GM12878 (cell line): ENCODE measurements at regions not wholly inside any gene's neighbourhood (a gene's known extent, or its start where the extent isn't known, plus 50 kb on each side); places are given as distances from the start of the nearest gene placed in this dataset.

ENCODE experiments used
- ATAC-seq: fragments of 200-7000 bp; cut with Tn5 transposase; 3 replicates; pipeline ENCODE4 v1.9.1; 2020; ENCODE audit warnings: mild to moderate bottlenecking, moderate library complexity
- BruUV-seq: library from RNA; stranded (reverse); fragments of 400-500 nt; replicated peaks from 2 replicates; lab custom pipeline; 2021; lab: Mats Ljungman, UMichigan
- CTCF ChIA-PET: fragments of 300-600 bp; sonication (Branson Sonifier 250); formaldehyde crosslinking; extraction: SDS; loops from one replicate; lab custom pipeline; 2021; ENCODE audit warnings: inconsistent platforms; lab: Yijun Ruan, JAX
- POLR2A ChIA-PET: fragments of 350-600 bp; formaldehyde crosslinking; extraction: SDS; loops from one replicate; lab custom pipeline; 2021; ENCODE audit warnings: inconsistent platforms; lab: Charles Lee
- RAD21 ChIA-PET: fragments of 300-600 bp; sonication (Branson Sonifier 250); formaldehyde crosslinking; loops from one replicate; lab custom pipeline; 2023; ENCODE audit warnings: antibody characterized with exemption; ENCODE audit not compliant: unreplicated experiment; lab: Charles Lee
- SMC1A ChIA-PET: fragments of 300-600 bp; sonication (Branson Sonifier 250); formaldehyde crosslinking; loops from one replicate; lab custom pipeline; 2023; ENCODE audit not compliant: unreplicated experiment, uncharacterized antibody; lab: Charles Lee
- DNase-seq: peaks from one replicate; pipeline ENCODE4 v3.0.0-alpha.2; 2011; ENCODE audit warnings: low read depth, low spot score
- FAIRE-seq: peaks from 3 replicates; lab custom pipeline; 2011; peaks lifted over from hg19 to GRCh38; lab: Jason Lieb, UNC
- H2AFZ ChIP-seq: 2 replicates; pipeline ENCODE4 v1.6.0; 2011; ENCODE audit warnings: low read depth, low read length, control low read depth; ENCODE audit not compliant: control insufficient read depth
- H3K27ac ChIP-seq: 2 replicates; pipeline ENCODE4 v1.5.1; 2011; ENCODE audit warnings: control low read depth; ENCODE audit not compliant: control insufficient read depth, insufficient read depth
- H3K27me3 ChIP-seq, 2 experiments: replicated peaks in 1 of 2; 2 replicates each; pipeline versions ENCODE4 v1.6.0 to v1.6.1; 2011; ENCODE audit warnings: low read length in 1 of 2; ENCODE audit not compliant: control insufficient read depth in 2 of 2, insufficient read depth in 2 of 2
- H3K36me3 ChIP-seq, 2 experiments: 2 replicates each; pipeline ENCODE4 v1.5.1; 2011; ENCODE audit warnings: low read length in 1 of 2; ENCODE audit not compliant: control insufficient read depth in 2 of 2, insufficient read depth in 2 of 2
- H3K4me1 ChIP-seq: 2 replicates; pipeline ENCODE4 v1.6.1; 2011; ENCODE audit warnings: mild to moderate bottlenecking, low read length, moderate library complexity, mixed read lengths; ENCODE audit not compliant: control insufficient read depth, insufficient read depth
- H3K4me2 ChIP-seq: 2 replicates; pipeline ENCODE4 v1.6.0; 2011; ENCODE audit warnings: control low read depth; ENCODE audit not compliant: control insufficient read depth, insufficient read depth
- H3K4me3 ChIP-seq: fragments of 200-600 bp; sonication (generic); 2 replicates; pipeline ENCODE4 v1.5.1; 2016
- H3K79me2 ChIP-seq: 2 replicates; pipeline ENCODE4 v1.6.0; 2011; ENCODE audit warnings: low read length; ENCODE audit not compliant: control insufficient read depth, insufficient read depth
- H3K9ac ChIP-seq: 2 replicates; pipeline ENCODE4 v1.8.0; 2011; ENCODE audit warnings: low read length, control low read depth, mixed read lengths; ENCODE audit not compliant: control insufficient read depth, insufficient read depth
- H3K9me3 ChIP-seq: replicated peaks from 3 replicates; pipeline ENCODE4 v1.5.1; 2011; ENCODE audit warnings: mild to moderate bottlenecking, low read length; ENCODE audit not compliant: control insufficient read depth, insufficient read depth
- H4K20me1 ChIP-seq: 2 replicates; pipeline ENCODE4 v1.6.0; 2011; ENCODE audit not compliant: control insufficient read depth, insufficient read depth
- CHD2 ChIP-seq: IDR thresholded peaks from 2 replicates; pipeline ENCODE4 v1.6.1; 2011; ENCODE audit warnings: low read depth, low read length, improper control_type of control experiment, borderline replicate concordance
- CREB1 ChIP-seq: IDR thresholded peaks from 2 replicates; pipeline ENCODE4 v1.6.1; 2012; ENCODE audit warnings: low read depth, mild to moderate bottlenecking, inconsistent platforms
- EED ChIP-seq: sonication (generic); IDR thresholded peaks from 2 replicates; pipeline ENCODE4 v1.6.1; 2016; ENCODE audit warnings: antibody characterized with exemption, low read depth
- EP300 ChIP-seq, 2 experiments: fragments of 150-350 bp in 1 of 2; IDR thresholded peaks; 2 replicates each; pipeline ENCODE4 v1.6.1; 2011 to 2012; ENCODE audit warnings: low read depth in 2 of 2, low read length in 2 of 2, borderline replicate concordance in 1 of 2, improper control_type of control experiment in 1 of 2, inconsistent platforms in 1 of 2; ENCODE audit not compliant: control insufficient read depth in 1 of 2
- MAX ChIP-seq: IDR thresholded peaks from 2 replicates; pipeline ENCODE4 v1.6.1; 2012; ENCODE audit warnings: low read depth, low read length, improper control_type of control experiment
- MXI1 ChIP-seq: fragments of 150-350 bp; IDR thresholded peaks from 2 replicates; pipeline ENCODE4 v1.6.1; 2011; ENCODE audit warnings: low read depth, mild to moderate bottlenecking, inconsistent platforms, low read length, improper control_type of control experiment
- NFIC ChIP-seq: IDR thresholded peaks from 2 replicates; pipeline ENCODE4 v1.6.1; 2012; ENCODE audit warnings: low read depth, mild to moderate bottlenecking, inconsistent platforms, low read length, moderate library complexity
- NR2C1 ChIP-seq: fragments of 450-650 bp; IDR thresholded peaks from 2 replicates; pipeline ENCODE4 v1.6.1; 2017; ENCODE audit warnings: antibody characterized with exemption, mild to moderate bottlenecking, moderate library complexity
- NR2C2 ChIP-seq: IDR thresholded peaks from 2 replicates; pipeline ENCODE4 v1.6.1; 2011; ENCODE audit warnings: borderline replicate concordance, low read depth; ENCODE audit not compliant: control insufficient read depth, insufficient read length
- PRDM15 ChIP-seq: fragments of 450-650 bp; formaldehyde crosslinking; IDR thresholded peaks from 2 replicates; pipeline ENCODE4 v1.4.0; 2020; ENCODE audit warnings: mild to moderate bottlenecking, moderate library complexity
- RBBP5 ChIP-seq: fragments of 200-600 bp; sonication (generic); conservative IDR thresholded peaks from 2 replicates; pipeline ENCODE4 v1.6.1; 2016
- SUPT20H ChIP-seq: IDR thresholded peaks from 2 replicates; pipeline ENCODE4 v1.6.1; 2011; ENCODE audit warnings: low read depth, mild to moderate bottlenecking, low read length, moderate library complexity, borderline replicate concordance; ENCODE audit not compliant: control insufficient read depth
- WGBS: methylation state at CpG from one replicate; pipeline ENCODE4 v1.1.6; 2016; ENCODE audit warnings: low lambda C conversion rate; ENCODE audit not compliant: insufficient replicate concordance, insufficient coverage; ENCODE audit errors: missing lambda C conversion rate; 5-methylcytosine and 5-hydroxymethylcytosine counted together
- in situ Hi-C: fragments of 300-500 bp; cut with MboI; formaldehyde crosslinking; loops from 9 replicates; pipeline ENCODE4 v1.14.3; 2018; ENCODE audit warnings: mixed read lengths
- intact Hi-C: fragments of 100-400 bp; cut with micrococcal nuclease; formaldehyde crosslinking; loops from one replicate; pipeline ENCODE4 v1.14.2; 2022; ENCODE audit not compliant: unreplicated experiment
- TF ChIP-seq, protein P1 (sequence below): fragments of 450-650 bp; IDR thresholded peaks from 2 replicates; pipeline ENCODE4 v1.6.1; 2014; ENCODE audit warnings: mild to moderate bottlenecking
- TF ChIP-seq, protein P2 (sequence below): IDR thresholded peaks from 2 replicates; pipeline ENCODE4 v1.6.1; 2011; ENCODE audit warnings: low read depth, low read length, improper control_type of control experiment, borderline replicate concordance

DNA sequence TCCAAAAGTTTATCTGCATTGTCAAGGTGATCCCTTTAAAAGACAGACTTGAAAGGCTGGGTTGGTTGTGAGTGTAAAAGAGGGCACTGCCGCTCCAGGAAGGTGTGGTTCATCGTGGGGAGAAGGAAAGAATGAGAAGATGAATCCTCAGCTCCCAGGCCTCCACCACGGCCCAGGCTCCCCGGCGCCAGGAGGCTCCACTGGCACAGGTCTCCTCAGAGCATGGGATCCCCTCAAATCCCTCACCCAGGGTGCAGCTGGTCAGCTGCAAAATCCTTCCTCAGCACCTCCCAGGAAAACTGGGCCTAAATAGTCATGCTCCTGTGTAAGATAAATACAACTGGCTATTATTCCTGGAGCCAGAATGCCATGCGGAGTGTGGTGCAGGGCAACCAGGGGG, 221.1 kb downstream of the ZNF516 start:
- H3K27me3 ChIP-seq: no peaks in the 10 kb centered on the region; a peak in 2 of 4 replicates
- ChIA-PET POLR2A (no interaction called here), SMC1A (no interaction called here), RAD21 (no interaction called here), CTCF (no interaction called here)
- no peaks in the 10 kb centered on the region for H3K9me3 ChIP-seq
- ATAC-seq: no peak
- H3K4me3 ChIP-seq: no peak overlapping the region
- in situ Hi-C loops: no loop called here
- H3K36me3 ChIP-seq: no peaks in the 10 kb centered on the region; a peak in 1 of 4 replicates
- H3K79me2 ChIP-seq: no peaks in the 10 kb centered on the region
- intact Hi-C loops: no loop called here
- H3K9ac ChIP-seq: no peak overlapping the region
- H4K20me1 ChIP-seq: no peaks in the 10 kb centered on the region
- DNase-seq: no peak
- no peak for FAIRE-seq
- TF ChIP-seq EP300 (IDR thresholded peaks at IDR 0.05; ENCODE audit: borderline replicate concordance in 1 of 2, control insufficient read depth in 1 of 2, low read depth in 2 of 2, low read length in 2 of 2) (no peak), CHD2 (no peak), MXI1 (no peak), EED (no peak), NFIC (no peak), PRDM15 (CRISPR knock-in tag) (no peak), MAX (no peak), CREB1 (no peak), NR2C2 (no peak), RBBP5 (no peak), SUPT20H (no peak), NR2C1 (no peak)
- TF ChIP-seq, protein P1, sequence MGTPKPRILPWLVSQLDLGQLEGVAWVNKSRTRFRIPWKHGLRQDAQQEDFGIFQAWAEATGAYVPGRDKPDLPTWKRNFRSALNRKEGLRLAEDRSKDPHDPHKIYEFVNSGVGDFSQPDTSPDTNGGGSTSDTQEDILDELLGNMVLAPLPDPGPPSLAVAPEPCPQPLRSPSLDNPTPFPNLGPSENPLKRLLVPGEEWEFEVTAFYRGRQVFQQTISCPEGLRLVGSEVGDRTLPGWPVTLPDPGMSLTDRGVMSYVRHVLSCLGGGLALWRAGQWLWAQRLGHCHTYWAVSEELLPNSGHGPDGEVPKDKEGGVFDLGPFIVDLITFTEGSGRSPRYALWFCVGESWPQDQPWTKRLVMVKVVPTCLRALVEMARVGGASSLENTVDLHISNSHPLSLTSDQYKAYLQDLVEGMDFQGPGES: no peak
- TF ChIP-seq, protein P2, sequence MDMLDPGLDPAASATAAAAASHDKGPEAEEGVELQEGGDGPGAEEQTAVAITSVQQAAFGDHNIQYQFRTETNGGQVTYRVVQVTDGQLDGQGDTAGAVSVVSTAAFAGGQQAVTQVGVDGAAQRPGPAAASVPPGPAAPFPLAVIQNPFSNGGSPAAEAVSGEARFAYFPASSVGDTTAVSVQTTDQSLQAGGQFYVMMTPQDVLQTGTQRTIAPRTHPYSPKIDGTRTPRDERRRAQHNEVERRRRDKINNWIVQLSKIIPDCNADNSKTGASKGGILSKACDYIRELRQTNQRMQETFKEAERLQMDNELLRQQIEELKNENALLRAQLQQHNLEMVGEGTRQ: no peak
- no peak overlapping the region for H3K4me2 ChIP-seq
- H3K27ac ChIP-seq: no peak overlapping the region
- no TSS peak for BruUV-seq
- no peak overlapping the region for H2AFZ ChIP-seq
- 53% methylated on average over 6 of the region's 6 CpGs for WGBS
- H3K4me1 ChIP-seq: no peaks in the 10 kb centered on the region
